Sigmoid colon (tissue), 6 donors: ENCODE measurements at regions not wholly inside any gene's neighbourhood (a gene's known extent, or its start where the extent isn't known, plus 50 kb on each side); places are given as distances from the start of the nearest gene placed in this dataset.

Experiments used
- DNase-seq: peaks from one replicate; pipeline ENCODE4 v3.0.0-alpha.2; 2019
- H3K27ac ChIP-seq, 4 donors: fragments of 200-600 bp; sonication (generic); one replicate each; pipeline ENCODE4 v1.5.1; 2016 to 2019; ENCODE audit warnings: mild to moderate bottlenecking in 1 of 4
- H3K27me3 ChIP-seq, 3 donors: fragments of 200-600 bp; sonication (generic); one replicate each; pipeline ENCODE4 v1.5.1; 2019; ENCODE audit warnings: mild to moderate bottlenecking in 1 of 3
- H3K36me3 ChIP-seq, 4 donors: fragments of 200-600 bp; sonication (generic); one replicate each; pipeline ENCODE4 v1.5.1; 2016 to 2019
- H3K4me1 ChIP-seq, 4 donors: fragments of 200-600 bp; sonication (generic); one replicate each; pipeline ENCODE4 v1.5.1; 2017 to 2019
- H3K4me3 ChIP-seq, 4 donors: fragments of 200-600 bp; sonication (generic); one replicate each; pipeline ENCODE4 v1.5.1; 2017 to 2019; ENCODE audit warnings: mild to moderate bottlenecking in 2 of 4, moderate library complexity in 1 of 4
- H3K9me3 ChIP-seq, 4 donors: fragments of 200-600 bp in 3 of 4; sonication (generic) in 3 of 4; one replicate each; pipeline versions ENCODE4 v1.5.1 to v1.6.1; 2013 to 2019
- EP300 ChIP-seq, 4 donors: sonication (generic); formaldehyde crosslinking; IDR thresholded peaks; one replicate each; pipeline ENCODE4 v1.6.1; 2017; ENCODE audit warnings: antibody characterized with exemption in 4 of 4
- POLR2A ChIP-seq, 2 donors: fragments of 450-650 bp; IDR thresholded peaks; one replicate each; pipeline ENCODE4 v1.6.1; 2016; ENCODE audit warnings: antibody characterized with exemption in 2 of 2, mild to moderate bottlenecking in 2 of 2, moderate library complexity in 2 of 2
- POLR2AphosphoS5 ChIP-seq, 4 donors: sonication (generic); formaldehyde crosslinking; IDR thresholded peaks; one replicate each; pipeline ENCODE4 v1.6.1; 2017; ENCODE audit warnings: antibody characterized with exemption in 4 of 4
- WGBS, 2 donors: extraction: QIAGEN DNeasy Blood & Tissue Kit; methylation state at CpG; one replicate each; pipeline ENCODE4 v1.1.7; 2013; 5-methylcytosine and 5-hydroxymethylcytosine counted together
- intact Hi-C: fragments of 100-400 bp; cut with DNase I; formaldehyde crosslinking; loops from one replicate; pipeline ENCODE4 v1.15.1; 2023
- TF ChIP-seq, protein P1 (sequence below), 4 experiments: fragments of 450-650 bp in 3 of 4; fragments of 200-600 bp in 1 of 4; IDR thresholded peaks; one replicate each; pipeline ENCODE4 v1.5.1; 2016 to 2019; ENCODE audit warnings: antibody characterized with exemption in 4 of 4, mild to moderate bottlenecking in 3 of 4, moderate library complexity in 2 of 4
- donor health status: healthy with polysubstance abuse.
- donor health status: healthy.

GRCh38 chr10:131848296-131848695, 52.5 kb upstream of the PPP2R2D start:
- 67 to 82% methylated on average over 11 of the region's 11 CpGs for WGBS, 2 donors
- H3K4me1 ChIP-seq: no peaks in the 10 kb centered on the region
- no peak overlapping the region for H3K4me3 ChIP-seq
- DNase-seq: no peak
- no peaks in the 10 kb centered on the region for H3K9me3 ChIP-seq
- no peaks in the 10 kb centered on the region for H3K36me3 ChIP-seq
- H3K27me3 ChIP-seq: no peaks in the 10 kb centered on the region
- intact Hi-C loops: no loop called here
- no peak overlapping the region for H3K27ac ChIP-seq
- TF ChIP-seq, protein P1, sequence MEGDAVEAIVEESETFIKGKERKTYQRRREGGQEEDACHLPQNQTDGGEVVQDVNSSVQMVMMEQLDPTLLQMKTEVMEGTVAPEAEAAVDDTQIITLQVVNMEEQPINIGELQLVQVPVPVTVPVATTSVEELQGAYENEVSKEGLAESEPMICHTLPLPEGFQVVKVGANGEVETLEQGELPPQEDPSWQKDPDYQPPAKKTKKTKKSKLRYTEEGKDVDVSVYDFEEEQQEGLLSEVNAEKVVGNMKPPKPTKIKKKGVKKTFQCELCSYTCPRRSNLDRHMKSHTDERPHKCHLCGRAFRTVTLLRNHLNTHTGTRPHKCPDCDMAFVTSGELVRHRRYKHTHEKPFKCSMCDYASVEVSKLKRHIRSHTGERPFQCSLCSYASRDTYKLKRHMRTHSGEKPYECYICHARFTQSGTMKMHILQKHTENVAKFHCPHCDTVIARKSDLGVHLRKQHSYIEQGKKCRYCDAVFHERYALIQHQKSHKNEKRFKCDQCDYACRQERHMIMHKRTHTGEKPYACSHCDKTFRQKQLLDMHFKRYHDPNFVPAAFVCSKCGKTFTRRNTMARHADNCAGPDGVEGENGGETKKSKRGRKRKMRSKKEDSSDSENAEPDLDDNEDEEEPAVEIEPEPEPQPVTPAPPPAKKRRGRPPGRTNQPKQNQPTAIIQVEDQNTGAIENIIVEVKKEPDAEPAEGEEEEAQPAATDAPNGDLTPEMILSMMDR (IDR thresholded peaks at IDR 0.05): no peak
- TF ChIP-seq EP300 (IDR thresholded peaks at IDR 0.05) (no peak), POLR2AphosphoS5 (IDR thresholded peaks at IDR 0.05) (no peak), POLR2A (IDR thresholded peaks at IDR 0.05) (no peak)

GRCh38 chr10:131848741-131849590, 51.8 kb upstream of the PPP2R2D start:
- Histone ChIP-seq H3K4me3 (no peak overlapping the region), H3K27ac (no peak overlapping the region), H3K27me3 (no peaks in the 10 kb centered on the region), H3K36me3 (no peaks in the 10 kb centered on the region), H3K9me3 (no peaks in the 10 kb centered on the region), H3K4me1 (no peaks in the 10 kb centered on the region)
- TF ChIP-seq POLR2A (IDR thresholded peaks at IDR 0.05) (no peak), POLR2AphosphoS5 (IDR thresholded peaks at IDR 0.05) (no peak), EP300 (IDR thresholded peaks at IDR 0.05) (no peak)
- TF ChIP-seq, protein P1 (IDR thresholded peaks at IDR 0.05): no peak
- intact Hi-C loops: no loop called here
- WGBS, 2 donors: 91 to 92% methylated on average over 39 of the region's 39 CpGs
- DNase-seq: peak; percentile 57

DNA sequence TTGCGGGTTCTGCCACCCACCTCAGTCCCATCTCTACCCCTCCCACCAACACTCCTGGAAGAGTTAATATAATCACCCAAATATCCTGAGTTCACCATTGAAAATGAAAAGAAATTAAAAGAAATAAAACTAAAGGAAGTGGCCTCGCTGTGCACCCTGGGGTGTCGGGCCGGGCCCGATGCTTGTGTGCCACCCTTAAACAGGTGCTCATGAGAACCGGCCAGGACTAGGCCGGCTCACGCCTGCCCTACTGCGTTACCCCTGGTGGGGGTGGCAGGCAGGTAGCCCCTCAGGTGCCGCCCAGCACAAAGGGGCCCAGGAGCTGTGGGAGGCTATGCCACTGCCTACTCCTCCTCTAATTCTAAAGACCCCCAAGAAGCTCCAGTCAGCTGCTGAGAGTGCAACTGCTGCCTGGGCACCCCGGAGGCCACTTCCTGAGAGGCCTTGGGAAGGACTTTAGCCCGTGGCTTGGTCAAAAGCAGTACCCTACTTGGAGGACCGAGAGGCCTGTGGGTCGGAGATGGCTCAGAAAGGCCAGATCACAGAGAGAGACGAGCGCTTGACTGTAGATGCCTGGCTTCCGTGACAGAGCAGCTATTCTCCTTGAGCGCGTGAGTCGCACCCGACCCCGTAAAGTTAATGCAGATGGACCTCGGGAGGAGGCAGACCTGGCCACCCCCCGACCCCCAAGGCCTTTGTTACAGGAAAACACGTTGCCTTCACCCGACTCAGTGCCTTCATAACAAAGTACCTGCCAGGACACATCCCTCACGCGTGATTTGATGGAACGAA, 51.0 kb upstream of the PPP2R2D start:
- no peaks in the 10 kb centered on the region for H3K9me3 ChIP-seq
- WGBS, 2 donors: 83 to 85% methylated on average over 29 of the region's 29 CpGs
- no peak for TF ChIP-seq POLR2A (IDR thresholded peaks at IDR 0.05)
- TF ChIP-seq, protein P1 (IDR thresholded peaks at IDR 0.05): no peak
- no peak for TF ChIP-seq EP300 (IDR thresholded peaks at IDR 0.05)
- no peak for TF ChIP-seq POLR2AphosphoS5 (IDR thresholded peaks at IDR 0.05)
- no peak overlapping the region for H3K27ac ChIP-seq
- H3K36me3 ChIP-seq: no peaks in the 10 kb centered on the region
- H3K4me3 ChIP-seq: no peak overlapping the region
- peaks cover 0 to under 1% (median 0%) of the 10 kb centered on the region in 3 donors for H3K27me3 ChIP-seq
- no peaks in the 10 kb centered on the region for H3K4me1 ChIP-seq
- intact Hi-C loops: no loop called here
- DNase-seq: no peak

- DNase-seq: no peak
- no peak for TF ChIP-seq POLR2AphosphoS5 (IDR thresholded peaks at IDR 0.05)
- TF ChIP-seq, protein P1 (IDR thresholded peaks at IDR 0.05): no peak
- no peak for TF ChIP-seq POLR2A (IDR thresholded peaks at IDR 0.05)
- no peak for TF ChIP-seq EP300 (IDR thresholded peaks at IDR 0.05)
- H3K9me3 ChIP-seq: no peaks in the 10 kb centered on the region
- H3K27ac ChIP-seq: no peak overlapping the region
- intact Hi-C loops: no loop called here
- WGBS, 2 donors: 81 to 87% methylated on average over 6 of the region's 6 CpGs
- H3K4me3 ChIP-seq: no peak overlapping the region
- no peaks in the 10 kb centered on the region for H3K4me1 ChIP-seq
- peaks cover 0 to 6% (median 0%) of the 10 kb centered on the region in 3 donors for H3K27me3 ChIP-seq
- no peaks in the 10 kb centered on the region for H3K36me3 ChIP-seq
These were observed 50.4 kb upstream of the PPP2R2D start for GRCh38 chr10:131850383-131850870.
